Stimulated activated CD8-positive, alpha-beta memory T cell treated with anti-CD3 and anti-CD28 coated beads, Interleukin-15, amount 100 ng/mL, for 4 hours (primary cell): ENCODE measurements at regions not wholly inside any gene's neighbourhood (a gene's known extent, or its start where the extent isn't known, plus 50 kb on each side); places are given as distances from the start of the nearest gene placed in this dataset.

Source experiments
- DNase-seq, 2 donors: peaks; one replicate each; pipeline ENCODE4 v3.0.0-alpha.2; 2020; ENCODE audit warnings: low read depth in 2 of 2

DNA sequence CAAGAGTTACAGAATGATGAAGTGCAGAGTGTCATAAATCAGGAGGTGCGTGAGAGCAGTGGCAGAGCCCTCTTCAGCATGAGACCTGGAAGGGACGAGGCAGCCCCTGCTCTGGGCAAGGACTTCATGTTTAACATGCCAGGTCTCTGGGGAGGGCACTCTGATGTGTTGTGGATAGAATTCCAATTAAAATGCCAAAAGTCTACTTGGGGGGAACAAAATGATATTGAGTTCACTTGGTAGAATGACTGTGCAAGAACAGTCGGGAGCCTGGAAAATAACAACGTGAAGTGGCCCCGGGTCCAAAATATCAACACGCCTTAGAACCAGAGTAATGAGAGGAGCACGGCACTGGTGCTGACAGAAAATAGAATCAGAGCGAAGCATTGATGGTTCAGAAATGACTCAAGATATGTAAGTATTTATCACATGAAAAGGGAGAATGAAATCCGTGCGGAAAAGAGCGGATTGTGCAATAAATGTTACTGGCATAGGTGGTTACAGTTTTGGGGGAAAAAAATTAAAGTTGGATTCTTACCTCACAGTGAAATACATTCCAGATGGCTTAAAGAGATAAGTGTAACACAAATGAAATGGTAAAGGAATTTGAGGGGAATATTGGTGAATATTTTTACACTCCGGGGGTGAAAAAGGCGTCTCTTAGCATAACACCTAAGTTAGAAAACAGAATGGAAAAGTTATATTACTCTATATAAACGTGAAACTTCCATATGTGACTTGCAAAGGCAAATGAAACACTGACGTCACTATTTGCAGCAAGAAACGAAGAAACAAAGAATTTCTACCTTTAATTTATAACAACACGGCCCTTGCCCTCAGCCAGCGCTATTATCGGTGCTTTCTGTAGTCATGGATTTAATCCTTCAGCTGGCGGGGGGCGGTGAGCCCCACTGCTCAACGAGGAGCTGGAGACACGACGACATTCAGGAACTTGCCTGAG is 159.4 kb upstream of the TWIST2 start:
- DNase-seq: no peak

DNA sequence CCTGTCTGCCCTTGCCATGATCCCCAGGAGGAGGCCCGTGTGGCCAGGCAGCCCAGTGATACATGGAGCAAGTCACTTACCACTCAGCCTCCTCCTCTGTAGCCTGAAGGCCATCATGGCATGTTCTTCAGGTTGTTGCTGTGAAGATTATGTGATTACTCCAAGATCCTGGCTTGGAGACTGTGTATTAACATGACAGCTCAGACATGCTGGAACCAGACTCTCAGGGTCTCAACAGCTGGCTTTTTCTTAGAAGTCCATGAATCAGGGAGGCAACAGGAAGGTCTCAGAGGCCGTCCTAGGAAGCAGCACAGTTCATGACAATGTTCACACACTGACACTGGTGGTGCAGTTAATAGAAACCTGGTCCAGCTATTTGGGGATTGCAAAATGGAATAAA is 158.6 kb upstream of the TWIST2 start:
- no peak for DNase-seq

DNA sequence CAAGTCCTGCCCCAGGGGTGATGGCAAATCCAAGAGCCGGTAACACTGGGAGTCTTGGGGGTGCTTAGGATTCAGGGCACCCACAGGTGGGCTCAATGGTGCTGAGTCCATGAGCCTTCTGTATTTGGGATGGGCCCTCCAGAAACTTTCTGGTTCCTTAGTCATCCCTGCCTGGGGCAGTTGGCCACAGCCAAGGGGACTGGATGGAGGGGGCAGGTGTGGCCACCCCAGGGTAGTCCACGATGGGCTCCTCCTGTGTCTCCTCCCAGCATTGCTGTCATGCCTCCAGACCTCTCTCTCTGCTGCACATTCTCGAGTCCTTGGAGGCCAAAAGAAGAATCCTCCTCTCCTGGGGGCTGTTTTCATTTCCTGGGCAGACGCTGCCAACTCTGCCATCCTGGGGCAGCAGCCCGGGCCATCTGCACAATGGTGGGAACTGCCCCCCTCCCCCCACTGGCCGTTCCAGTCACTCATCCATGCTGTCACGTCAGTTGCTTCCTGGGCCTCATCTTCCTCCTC is 158.0 kb upstream of the TWIST2 start:
- DNase-seq: no peak

DNA sequence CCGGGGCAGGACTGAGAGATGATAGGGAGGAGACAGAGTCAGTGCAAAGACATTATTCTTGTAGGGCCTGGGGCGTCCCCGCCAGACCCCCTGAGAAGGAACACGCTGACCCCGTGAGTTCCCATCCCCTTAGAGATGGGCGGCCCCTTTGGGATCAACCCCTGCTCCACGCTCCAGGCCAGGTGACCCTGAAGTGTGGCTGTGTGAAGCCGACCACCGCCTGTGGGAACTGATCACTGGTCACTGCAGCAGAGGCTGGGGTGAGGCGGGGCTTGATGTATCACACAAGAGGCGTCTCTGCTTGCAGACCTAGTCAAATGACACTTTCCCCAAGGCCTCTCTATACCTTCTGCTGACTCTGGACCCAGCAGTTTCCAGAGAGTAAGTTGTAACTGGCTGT is 157.4 kb upstream of the TWIST2 start:
- no peak for DNase-seq

DNA sequence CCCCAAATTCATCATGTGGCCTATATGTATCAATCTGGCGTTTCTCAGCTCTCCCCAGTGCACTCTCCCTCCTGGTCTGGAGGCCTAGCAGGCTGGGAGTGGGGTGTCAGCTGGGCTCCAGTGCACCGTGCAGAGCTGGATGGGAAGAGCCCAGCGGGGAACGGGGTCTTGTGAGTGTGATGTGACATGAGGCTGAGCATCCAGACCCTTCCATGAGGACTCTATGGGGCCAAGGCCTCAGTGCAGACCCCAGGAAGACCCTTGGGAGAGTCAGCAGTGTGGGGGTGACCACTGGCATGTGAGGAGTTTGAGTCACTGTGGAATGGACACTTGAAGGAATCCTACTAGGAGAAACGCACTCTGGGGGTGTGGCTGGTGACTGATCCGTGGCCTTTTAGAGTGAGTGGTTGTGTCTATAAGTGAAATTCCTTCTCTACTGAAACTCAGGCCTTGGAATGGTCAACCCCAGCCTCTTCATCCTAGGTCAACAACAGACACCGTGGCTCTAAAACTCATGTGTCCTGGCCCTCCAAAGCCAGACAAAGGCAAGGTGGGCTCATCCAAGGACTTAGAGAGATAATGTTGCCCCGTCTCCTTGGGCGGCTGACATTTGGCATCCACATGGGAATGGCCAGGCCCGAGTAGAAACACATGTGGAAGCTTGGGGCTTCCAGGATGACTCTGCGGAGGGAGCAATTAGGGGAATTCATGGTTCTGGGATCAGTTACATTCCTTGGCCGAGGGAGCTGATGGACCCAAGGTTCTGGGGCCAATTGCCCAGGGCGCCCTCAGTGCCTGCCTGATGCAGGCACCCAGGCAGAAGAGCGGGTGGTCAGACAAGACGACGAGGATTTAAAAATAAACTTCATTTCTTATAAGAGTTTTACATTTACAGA is 156.0 kb upstream of the TWIST2 start:
- no peak for DNase-seq

DNA sequence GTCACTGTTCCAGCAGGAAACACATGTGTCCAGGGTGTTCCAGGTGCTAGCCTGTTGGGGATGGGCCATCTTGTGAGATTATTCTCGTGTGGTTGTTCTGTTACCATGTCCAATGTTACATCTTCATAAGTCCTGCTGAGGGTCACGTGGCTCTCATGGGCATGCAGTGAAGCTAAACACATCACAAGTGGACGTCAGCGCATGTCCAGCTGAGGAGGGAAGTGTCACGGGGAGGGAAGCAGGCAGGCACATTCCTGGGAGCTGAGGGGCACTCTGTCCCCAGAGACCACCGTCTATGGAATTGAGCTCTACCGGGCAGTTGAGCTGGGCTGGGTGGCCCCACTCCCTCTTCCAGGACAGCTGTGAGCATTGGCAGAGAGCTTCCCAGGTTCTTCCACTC is 155.3 kb upstream of the TWIST2 start:
- DNase-seq: no peak

DNA sequence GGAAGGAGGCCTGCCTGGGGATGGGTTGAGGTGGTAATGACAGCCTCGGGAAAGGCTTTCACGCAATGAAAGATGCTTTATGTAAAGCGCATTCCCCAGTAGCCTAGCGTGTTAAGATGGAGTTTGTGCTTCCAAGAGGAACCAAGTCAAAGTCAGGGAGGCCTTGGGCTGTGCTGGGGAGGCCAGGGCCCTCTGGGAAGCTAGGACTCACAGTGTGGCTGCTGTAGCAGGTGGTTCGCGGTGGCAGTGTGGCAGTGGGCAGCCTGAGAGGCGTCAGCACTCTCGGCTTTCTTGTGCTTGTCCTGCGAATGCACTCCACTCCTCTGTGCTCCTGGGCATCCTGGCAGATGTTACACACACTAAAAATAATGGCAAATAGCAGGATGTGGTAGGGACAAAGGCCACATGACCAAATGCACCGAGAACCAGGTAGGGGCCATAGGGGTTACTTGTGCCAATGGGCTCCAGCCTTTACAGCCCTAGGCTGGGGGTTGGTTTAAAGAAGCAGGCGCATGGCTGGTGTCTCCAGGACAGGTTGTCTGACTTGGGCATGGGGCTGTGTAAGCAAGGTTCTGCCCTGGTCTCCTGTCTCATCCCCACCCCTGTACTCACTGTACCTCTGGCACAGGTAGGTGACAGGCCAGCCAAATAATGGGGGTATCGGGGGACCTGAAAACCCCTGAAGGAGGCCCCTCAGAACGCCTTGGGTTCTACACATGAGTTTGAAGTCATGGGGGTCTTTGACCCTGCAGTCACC is 154.4 kb upstream of the TWIST2 start:
- no peak for DNase-seq

DNA sequence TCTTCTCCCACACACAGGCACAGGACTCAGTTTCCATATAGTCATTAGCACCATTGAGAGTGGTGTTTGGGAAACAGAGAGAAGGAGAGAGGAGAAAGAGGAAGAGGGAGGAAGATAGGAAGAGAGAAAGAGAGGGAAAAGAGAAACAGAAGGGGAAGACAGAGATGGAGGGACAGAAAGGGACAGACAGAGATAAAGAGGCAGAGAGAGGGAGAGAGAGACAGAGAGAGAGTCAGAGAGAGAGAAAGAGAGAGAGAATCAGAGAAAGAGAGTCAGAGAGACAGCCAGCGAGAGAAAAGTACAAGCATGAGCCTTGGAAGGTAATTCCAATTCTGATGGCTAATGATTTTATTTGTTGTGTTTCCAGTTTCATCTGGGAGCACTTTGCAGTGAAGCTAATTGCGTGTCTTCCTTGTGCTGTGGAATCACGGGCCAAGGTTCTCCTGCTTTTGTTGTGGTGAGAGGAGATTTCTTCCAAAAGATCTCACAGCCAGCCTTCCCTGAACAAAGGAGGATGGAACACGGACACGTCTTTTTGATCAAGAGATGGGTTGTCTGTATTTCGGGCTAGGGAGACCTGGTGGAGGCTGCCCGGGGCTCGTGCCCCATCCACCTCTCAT is 153.6 kb upstream of the TWIST2 start:
- no peak for DNase-seq

DNA sequence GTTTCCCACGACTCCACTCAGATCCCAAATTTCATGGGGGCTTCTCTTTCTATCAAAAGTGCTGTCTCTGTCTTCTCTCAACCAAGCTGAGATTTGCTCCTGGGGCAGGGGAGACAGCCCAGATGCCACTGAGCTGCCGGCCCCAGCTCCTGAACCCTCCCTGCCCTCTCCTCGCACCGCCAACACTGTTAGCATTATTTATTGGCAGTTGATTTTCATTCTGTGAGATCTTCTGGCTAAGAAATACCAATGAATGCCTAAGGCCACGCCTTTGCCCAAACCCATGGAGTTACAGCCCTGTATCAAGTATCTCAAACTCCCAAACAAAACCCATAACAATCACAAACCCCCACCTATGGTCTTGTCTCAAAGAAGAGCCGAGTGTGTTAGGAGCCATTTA is 153.0 kb upstream of the TWIST2 start:
- no peak for DNase-seq

DNA sequence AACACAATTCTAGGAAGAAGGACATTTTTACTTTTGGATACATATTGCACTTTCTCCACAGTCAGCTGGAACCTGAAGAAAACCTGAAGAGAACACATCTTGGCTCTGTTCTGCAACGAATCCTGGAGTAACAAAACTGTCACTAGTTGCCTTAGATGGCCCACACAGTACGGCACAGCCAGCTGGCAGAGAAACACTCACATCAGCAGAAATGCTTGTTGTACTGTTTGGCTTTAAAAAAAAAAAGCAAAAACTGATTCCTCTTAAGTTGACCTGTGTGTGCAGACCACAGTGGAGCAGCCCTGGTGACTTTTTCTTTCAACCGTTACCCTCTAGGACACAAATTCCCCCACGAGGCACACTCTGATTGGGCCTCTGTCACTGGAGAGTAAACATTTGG is 152.3 kb upstream of the TWIST2 start:
- DNase-seq: no peak

DNA sequence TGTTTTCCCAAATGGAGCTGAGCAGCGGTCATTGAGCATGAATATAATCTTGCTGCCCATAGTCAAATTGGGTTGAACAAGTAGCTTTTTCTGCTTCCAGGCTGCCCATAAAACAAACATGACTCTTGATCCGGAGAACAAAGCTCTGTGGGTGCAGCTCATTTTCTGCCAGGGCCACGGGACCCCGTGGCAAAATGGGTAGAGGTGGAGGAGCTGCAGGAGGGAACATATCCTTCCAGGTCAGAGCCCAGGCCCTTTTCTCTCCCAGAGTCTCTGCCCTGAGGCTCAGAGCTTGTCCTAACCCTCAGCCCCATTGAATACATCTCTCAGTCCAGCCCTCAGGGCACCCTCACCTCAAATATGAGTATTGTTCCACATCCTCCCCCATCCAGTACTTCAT is 151.6 kb upstream of the TWIST2 start:
- DNase-seq: no peak

DNA sequence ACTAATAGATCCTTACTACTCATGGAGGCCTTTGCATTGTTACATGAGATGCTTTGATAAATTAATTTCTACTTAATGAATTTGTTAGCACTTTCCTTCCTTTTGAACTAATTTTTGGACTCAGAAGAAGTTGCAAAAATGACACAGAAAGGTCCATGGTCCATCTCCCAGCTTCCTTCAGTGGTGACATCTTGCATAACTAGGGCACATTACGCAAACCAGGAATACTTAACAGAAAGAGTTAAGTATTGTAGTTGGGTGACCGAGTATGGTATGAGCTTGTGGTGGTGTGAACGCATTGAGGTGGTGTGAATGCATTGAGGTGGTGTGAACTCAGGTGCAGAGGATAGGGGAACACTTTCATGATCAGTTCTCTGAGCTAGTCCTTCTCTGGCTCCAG is 151.1 kb upstream of the TWIST2 start:
- DNase-seq: no peak

DNA sequence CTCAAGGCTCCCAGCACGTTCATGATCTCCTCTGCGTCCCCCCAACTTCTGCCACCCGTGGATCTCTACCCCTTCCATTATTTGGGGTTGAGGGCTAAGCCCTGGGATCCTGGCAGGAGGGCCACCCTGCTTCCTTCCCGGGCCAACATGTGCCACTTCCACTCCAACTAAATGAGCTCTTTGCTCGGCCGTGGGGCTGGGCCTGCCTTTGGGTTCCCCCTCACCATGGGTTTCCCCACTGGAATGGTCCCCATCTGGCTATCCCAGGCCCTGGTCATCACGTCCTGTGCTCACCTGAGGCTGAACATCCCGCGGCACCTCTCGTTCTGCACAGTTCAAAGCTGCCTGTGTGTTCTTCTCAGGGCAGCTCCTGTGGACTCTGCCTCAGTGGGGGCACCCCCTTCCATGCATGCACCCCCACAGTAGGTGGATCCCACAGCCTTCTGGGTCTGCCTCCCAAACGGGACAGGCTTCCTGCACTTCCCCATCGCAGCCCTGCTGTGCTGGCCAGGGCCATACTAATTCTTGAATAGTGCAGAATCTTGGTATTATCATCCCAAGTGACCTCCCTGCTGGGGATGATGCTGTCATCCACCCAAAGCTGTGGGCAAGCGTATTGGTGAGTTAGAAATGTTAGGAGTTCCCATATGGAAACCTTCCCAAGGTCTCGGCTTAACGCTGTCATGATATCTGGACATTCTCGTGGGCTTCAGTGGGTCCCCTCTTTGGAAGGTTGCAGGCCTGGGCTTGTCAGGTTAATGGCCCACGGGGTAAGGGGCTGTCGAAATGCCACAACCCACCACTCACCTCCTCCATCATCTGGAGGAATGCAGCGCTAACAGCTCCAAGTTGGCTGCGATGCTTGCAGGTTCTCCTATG is 150.5 kb upstream of the TWIST2 start:
- DNase-seq: no peak

DNA sequence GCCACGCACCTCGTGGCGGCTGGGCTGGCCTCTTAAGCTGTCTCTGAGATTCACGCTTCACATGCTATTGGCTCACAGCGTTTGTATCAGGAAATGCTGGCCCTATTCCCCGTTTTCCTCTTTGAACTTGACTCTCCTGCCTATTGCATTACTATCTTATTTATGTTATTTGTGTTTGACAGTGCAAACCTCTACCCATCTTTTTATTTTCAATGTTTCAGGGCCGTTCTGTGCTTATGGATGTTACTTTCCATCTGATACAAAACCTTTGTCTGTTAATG is 149.9 kb upstream of the TWIST2 start:
- DNase-seq: no peak

DNA sequence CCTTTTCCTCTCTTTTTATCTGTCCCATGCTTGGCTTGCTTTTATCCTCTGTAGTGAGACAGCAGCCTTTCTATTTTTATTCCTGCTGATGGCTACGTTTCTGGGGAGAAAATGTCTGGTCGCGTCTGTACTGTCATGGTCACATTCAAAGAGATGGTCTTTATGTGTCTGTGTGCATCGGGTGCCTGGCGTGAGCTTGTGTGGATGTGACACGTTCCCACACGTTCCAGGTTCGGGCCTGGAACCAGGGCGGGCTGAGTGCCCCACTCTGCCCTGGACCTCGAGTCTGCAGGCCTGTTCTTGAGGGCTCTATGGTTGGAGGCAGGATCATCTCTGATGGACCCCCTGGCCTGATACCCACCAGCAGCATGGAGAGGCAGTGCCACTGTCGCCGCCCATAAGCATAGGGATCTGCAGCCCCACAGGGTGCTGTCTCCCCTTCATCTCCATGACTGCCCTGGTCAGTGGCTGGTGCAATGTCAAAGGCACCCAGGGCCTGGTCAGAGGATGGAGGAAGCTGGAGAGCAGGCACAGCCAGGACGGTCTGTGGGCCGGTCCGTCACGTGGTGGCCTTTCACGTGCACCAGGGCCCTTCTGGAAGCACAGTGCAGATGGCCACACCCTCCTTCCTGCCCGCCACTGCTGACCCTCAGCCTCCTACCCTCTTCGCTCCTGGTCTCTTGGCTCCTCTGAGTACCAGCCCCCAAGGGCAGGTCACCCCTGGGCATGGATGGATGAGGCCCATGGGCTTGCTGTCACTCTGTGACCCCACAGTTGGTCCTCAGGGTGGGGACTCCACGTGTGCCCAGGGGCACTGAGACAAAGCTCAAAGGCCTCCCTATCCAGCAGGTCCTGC is 149.2 kb upstream of the TWIST2 start:
- no peak for DNase-seq

DNA sequence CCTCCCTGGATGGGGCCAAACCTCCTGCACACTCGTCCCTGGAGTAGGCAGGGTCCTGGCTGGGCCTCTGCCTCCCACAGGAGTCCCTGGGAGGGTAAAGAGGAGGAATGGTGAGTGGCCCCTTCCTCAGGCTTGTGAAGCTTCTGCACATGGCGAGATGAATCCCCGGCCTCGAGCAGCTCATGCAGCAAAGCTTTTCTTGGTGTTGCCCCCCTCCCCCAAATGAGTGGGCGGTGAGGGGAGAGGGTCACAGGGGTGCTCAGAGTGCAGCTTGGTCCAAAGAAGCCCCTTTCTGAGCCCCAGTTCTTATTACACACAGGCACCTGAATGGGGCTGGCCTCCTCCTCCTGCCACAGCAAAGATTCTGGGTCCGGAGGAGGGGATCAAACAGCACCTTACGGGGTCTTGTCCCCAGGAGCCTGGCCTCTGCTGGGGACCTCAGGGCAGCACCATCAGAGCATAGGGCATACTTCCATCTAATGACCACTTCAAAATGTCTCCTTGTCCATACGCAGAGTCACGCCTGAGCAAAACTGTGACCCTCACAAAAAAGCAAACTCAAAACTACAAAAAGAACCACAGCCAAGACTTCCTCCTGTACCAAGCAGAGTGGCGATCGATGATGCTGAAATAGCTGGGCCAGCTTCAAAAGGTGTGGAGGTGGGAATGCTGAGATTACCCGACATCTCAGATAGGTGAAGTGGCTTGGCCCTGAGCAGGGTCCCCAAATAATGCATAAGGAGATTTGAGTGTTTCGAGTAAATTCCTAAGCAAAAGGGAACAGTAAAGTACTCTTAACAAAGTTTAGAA is 148.4 kb upstream of the TWIST2 start:
- DNase-seq: no peak

DNA sequence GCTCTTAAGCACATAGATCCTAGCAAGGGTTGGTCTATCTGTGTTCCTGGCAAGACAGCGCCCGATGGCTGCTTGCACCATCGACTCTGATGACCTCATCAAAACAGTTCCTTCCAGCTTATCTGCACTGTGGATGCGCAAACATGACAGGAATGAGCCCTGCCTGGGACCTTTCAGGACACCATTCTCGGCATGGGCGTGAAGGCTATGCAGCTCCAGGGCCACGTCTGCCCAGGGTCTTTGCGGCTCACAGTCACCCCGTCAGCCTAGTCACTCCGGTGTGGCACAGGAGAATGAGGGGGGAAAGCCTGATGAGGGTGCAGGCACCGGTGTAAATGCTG is 147.8 kb upstream of the TWIST2 start:
- no peak for DNase-seq

DNA sequence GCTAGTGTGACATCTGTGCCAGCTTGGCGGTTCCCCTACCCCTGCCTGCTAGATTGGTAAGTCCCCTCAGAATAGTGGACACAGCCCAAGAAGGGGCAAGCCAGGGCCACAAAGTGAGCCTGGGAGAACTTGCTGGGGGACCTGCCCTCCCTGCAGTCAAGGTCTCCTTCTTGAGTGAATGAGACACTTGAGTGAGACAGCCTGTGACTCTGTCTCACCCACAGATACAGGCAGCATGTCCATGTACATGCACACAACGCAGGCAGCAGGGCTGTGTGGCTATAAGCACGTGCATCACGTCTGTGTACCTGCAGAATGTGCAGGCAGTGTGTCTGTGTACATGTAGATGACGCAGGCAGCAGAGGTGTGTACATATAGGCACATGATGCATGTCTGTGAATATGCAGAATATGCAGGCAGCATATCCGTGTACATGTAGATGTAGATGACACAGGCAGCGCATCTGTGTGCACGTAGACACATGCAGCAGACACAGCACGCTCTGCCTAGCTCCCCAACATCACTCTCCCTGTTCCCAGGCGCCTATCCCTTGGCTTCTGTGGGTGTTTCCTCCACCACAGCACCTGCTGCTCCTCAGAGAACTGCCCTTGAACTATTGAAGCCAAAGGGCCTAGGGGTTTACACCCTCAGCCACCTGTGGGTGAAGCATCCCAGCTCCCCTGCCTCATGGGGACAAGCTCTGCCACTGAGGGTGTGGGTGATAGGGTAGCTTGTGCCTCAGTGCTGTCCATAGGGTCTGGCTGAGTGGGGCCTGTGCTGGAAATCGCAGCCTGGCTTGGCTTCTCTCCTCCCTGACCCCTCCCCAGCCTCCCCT is 147.2 kb upstream of the TWIST2 start:
- no peak for DNase-seq
